ENCODE measurements at regions not wholly inside any gene's neighbourhood (a gene's known extent, or its start where the extent isn't known, plus 50 kb on each side); places are given as distances from the start of the nearest gene placed in this dataset.

- Histone ChIP-seq H3K36me3 (replicated peaks; ENCODE audit: insufficient read depth, low read depth) (no peaks in the 10 kb centered on the region), H4K20me1 (ENCODE audit: insufficient read depth, poor library complexity, severe bottlenecking) (no peaks in the 10 kb centered on the region), H2AFZ (no peak overlapping the region), H3K4me2 (no peak overlapping the region), H3K27me3 (no peaks in the 10 kb centered on the region), H3K9me3 (ENCODE audit: low read depth) (no peaks in the 10 kb centered on the region), H3K79me2 (no peaks in the 10 kb centered on the region), H3K4me1 (ENCODE audit: insufficient read depth) (peaks cover 8% of the 10 kb centered on the region), H3K27ac (no peak overlapping the region), H3K9me2 (replicated peaks; ENCODE audit: insufficient read depth) (no peaks in the 10 kb centered on the region), H3K4me3 (no peak overlapping the region)
- no peak for DNase-seq (ENCODE audit: low spot score)
- TF ChIP-seq EZH2phosphoT487 (IDR thresholded peaks at IDR 0.05; ENCODE audit: low read depth, severe bottlenecking, unreplicated experiment) = no peak
- TF ChIP-seq EZH2 (IDR thresholded peaks at IDR 0.05; ENCODE audit: borderline replicate concordance) = no peak
- WGBS (ENCODE audit: low lambda C conversion rate, missing lambda C conversion rate) = 85% methylated on average over 2 of the region's 2 CpGs
Observed at GRCh38 chr12:9351136-9351535, 142.9 kb upstream of the PZP start.

GRCh38 chr12:9349888-9350885 lies 142.0 kb upstream of the PZP start:
- Histone ChIP-seq H3K79me2 (no peaks in the 10 kb centered on the region), H2AFZ (no peak overlapping the region), H3K9me2 (replicated peaks; ENCODE audit: insufficient read depth) (no peaks in the 10 kb centered on the region), H3K4me2 (no peak overlapping the region), H3K36me3 (replicated peaks; ENCODE audit: insufficient read depth, low read depth) (no peaks in the 10 kb centered on the region), H3K27me3 (no peaks in the 10 kb centered on the region), H3K9me3 (ENCODE audit: low read depth) (no peaks in the 10 kb centered on the region), H4K20me1 (ENCODE audit: insufficient read depth, poor library complexity, severe bottlenecking) (no peaks in the 10 kb centered on the region), H3K27ac (peak overlapping the region; percentile 21), H3K4me3 (no peak overlapping the region), H3K4me1 (ENCODE audit: insufficient read depth) (peaks cover 8% of the 10 kb centered on the region)
- WGBS (ENCODE audit: low lambda C conversion rate, missing lambda C conversion rate) = 73% methylated on average over 16 of the region's 16 CpGs
- TF ChIP-seq EZH2 (IDR thresholded peaks at IDR 0.05; ENCODE audit: borderline replicate concordance) (no peak), CTCF (IDR thresholded peaks at IDR 0.05; ENCODE audit: poor library complexity) (no peak), EZH2phosphoT487 (IDR thresholded peaks at IDR 0.05; ENCODE audit: low read depth, severe bottlenecking, unreplicated experiment) (no peak)
- no peak for DNase-seq (ENCODE audit: low spot score)

GRCh38 chr12:9348906-9349518 lies 140.8 kb upstream of the PZP start:
- TF ChIP-seq EZH2phosphoT487 (IDR thresholded peaks at IDR 0.05; ENCODE audit: low read depth, severe bottlenecking, unreplicated experiment) (no peak), CTCF (IDR thresholded peaks at IDR 0.05; ENCODE audit: poor library complexity) (no peak), EZH2 (IDR thresholded peaks at IDR 0.05; ENCODE audit: borderline replicate concordance) (no peak)
- Histone ChIP-seq H3K4me2 (no peak overlapping the region), H3K36me3 (replicated peaks; ENCODE audit: insufficient read depth, low read depth) (no peaks in the 10 kb centered on the region), H3K9me3 (ENCODE audit: low read depth) (no peaks in the 10 kb centered on the region), H2AFZ (no peak overlapping the region), H3K79me2 (no peaks in the 10 kb centered on the region), H3K4me3 (no peak overlapping the region), H3K27ac (no peak overlapping the region), H3K4me1 (ENCODE audit: insufficient read depth) (peaks cover 7% of the 10 kb centered on the region), H4K20me1 (ENCODE audit: insufficient read depth, poor library complexity, severe bottlenecking) (no peaks in the 10 kb centered on the region), H3K27me3 (no peaks in the 10 kb centered on the region), H3K9me2 (replicated peaks; ENCODE audit: insufficient read depth) (no peaks in the 10 kb centered on the region)
- no peak for DNase-seq (ENCODE audit: low spot score)
- 98% methylated on average over 28 of the region's 29 CpGs for WGBS (ENCODE audit: low lambda C conversion rate, missing lambda C conversion rate)
